Frontal cortex (tissue), 3 donors: ENCODE measurements at regions not wholly inside any gene's neighbourhood (a gene's known extent, or its start where the extent isn't known, plus 50 kb on each side); places are given as distances from the start of the nearest gene placed in this dataset.
"Not testable (repeated sequence)": the region's sequence is repeated elsewhere in the genome, so short reads cannot be mapped to it uniquely, and the experiment has no call there.

ENCODE experiments used
- DNase-seq, 2 donors: peaks; one replicate each; pipeline ENCODE4 v3.0.0; 2012; ENCODE audit warnings: low spot score in 2 of 2
- FAIRE-seq: peaks from 2 replicates; lab custom pipeline; 2012; peaks lifted over from hg19 to GRCh38; lab: Jason Lieb, UNC
- donor health status: control.
- donor health status: control.
- donor health status: control.

- DNase-seq, FAIRE-seq: not testable (repeated sequence)
Measured at GRCh38 chr4:52157071-52157470, 106.0 kb downstream of the SPATA18 start.

GRCh38 chr4:52157641-52158316 is 106.7 kb downstream of the SPATA18 start:
- no peak for DNase-seq
- FAIRE-seq = no peak

- FAIRE-seq = no peak
Measured at GRCh38 chr4:52160859-52161258, 109.8 kb downstream of the SPATA18 start.

GRCh38 chr4:52164116-52164515 is 113.0 kb downstream of the SPATA18 start:
- no peak for FAIRE-seq
- DNase-seq = no peak

More at GRCh38 chr4:52160859-52161258, 109.8 kb downstream of the SPATA18 start:
- DNase-seq = no peak

- FAIRE-seq = no peak
- no peak for DNase-seq
Measured at GRCh38 chr4:52172166-52172565, 121.1 kb downstream of the SPATA18 start.

- no peak for DNase-seq
- no peak for FAIRE-seq
Measured at GRCh38 chr4:52173470-52174045, 122.5 kb downstream of the SPATA18 start.

- FAIRE-seq = no peak
- no peak for DNase-seq
Measured at GRCh38 chr4:52187603-52188002, 136.5 kb downstream of the SPATA18 start.

- FAIRE-seq = no peak
Measured at GRCh38 chr4:52192001-52192400, 140.9 kb downstream of the SPATA18 start.

GRCh38 chr4:52192721-52193135 is 141.6 kb downstream of the SPATA18 start:
- FAIRE-seq (no peak), DNase-seq (no peak)

More at GRCh38 chr4:52192001-52192400, 140.9 kb downstream of the SPATA18 start:
- no peak for DNase-seq

- DNase-seq = no peak
- no peak for FAIRE-seq
Measured at GRCh38 chr4:52195869-52196268, 144.8 kb downstream of the SPATA18 start.

GRCh38 chr4:52196606-52197130 is 145.6 kb downstream of the SPATA18 start:
- FAIRE-seq (no peak), DNase-seq (no peak)

GRCh38 chr4:52197306-52197705 is 146.2 kb downstream of the SPATA18 start:
- no peak for DNase-seq
- no peak for FAIRE-seq

- no peak for FAIRE-seq
- DNase-seq = no peak
Measured at GRCh38 chr4:52198294-52198693, 147.2 kb downstream of the SPATA18 start.

GRCh38 chr4:52199574-52200338 is 148.7 kb downstream of the SPATA18 start:
- FAIRE-seq = no peak
- no peak for DNase-seq

- DNase-seq (no peak), FAIRE-seq (no peak)
Measured at GRCh38 chr4:52200339-52200725, 149.2 kb downstream of the SPATA18 start.

GRCh38 chr4:52201715-52202114 is 150.6 kb downstream of the SPATA18 start:
- FAIRE-seq = no peak
- no peak for DNase-seq

GRCh38 chr4:52202251-52202779 is 151.2 kb downstream of the SPATA18 start:
- FAIRE-seq (no peak), DNase-seq (no peak)

- FAIRE-seq = no peak
- DNase-seq = no peak
Measured at GRCh38 chr4:52202931-52203330, 151.8 kb downstream of the SPATA18 start.

GRCh38 chr4:52203351-52203750 is 152.2 kb downstream of the SPATA18 start:
- no peak for FAIRE-seq
- no peak for DNase-seq

GRCh38 chr4:52204921-52205320 is 153.8 kb downstream of the SPATA18 start:
- DNase-seq (no peak), FAIRE-seq (no peak)
